OCI-LY3 (cell line): ENCODE measurements at regions not wholly inside any gene's neighbourhood (a gene's known extent, or its start where the extent isn't known, plus 50 kb on each side); places are given as distances from the start of the nearest gene placed in this dataset.

Source experiments
- EZH2phosphoT487 ChIP-seq: fragments of 200-600 bp; shearing (Covaris generic); IDR thresholded peaks from 2 replicates; pipeline ENCODE4 v1.6.1; 2018; ENCODE audit warnings: antibody characterized with exemption, mixed run types, low read depth
- TF ChIP-seq, protein P1 (sequence below): fragments of 200-600, 300-600 bp; sonication (generic); IDR thresholded peaks from 2 replicates; pipeline ENCODE4 v1.5.1; 2014; ENCODE audit warnings: antibody characterized with exemption, low read length, low read depth

DNA sequence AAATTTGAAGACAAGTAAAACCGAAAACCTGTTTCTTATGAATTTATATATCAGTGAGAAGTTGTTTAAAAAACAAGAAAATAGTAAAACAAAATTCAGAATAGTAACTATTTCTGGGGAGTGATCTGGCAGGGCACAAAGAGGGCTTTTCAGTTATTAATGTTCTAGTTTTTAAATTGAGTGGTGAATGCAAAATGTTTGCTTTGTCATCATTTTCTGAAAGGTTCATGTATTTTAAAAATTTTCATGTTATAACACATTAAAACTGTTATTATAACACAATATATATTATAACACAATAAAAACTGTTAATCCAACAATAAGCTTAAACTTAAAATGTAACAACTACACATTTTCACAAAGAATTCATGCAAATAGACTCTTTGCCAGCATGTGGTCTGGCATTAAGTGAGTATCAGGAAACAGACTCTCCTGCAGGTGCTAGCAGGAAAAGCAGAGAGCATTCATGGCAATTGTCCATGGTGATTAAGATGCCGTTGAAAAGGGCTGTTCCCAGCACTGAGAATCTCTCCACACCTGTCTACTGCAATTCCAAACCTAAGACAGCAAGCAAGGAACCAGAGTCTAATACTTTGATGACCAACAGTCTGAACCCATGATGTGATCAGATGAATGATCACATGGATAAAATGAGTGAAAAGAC, 204.9 kb downstream of the TBX15 start:
- TF ChIP-seq, protein P1, sequence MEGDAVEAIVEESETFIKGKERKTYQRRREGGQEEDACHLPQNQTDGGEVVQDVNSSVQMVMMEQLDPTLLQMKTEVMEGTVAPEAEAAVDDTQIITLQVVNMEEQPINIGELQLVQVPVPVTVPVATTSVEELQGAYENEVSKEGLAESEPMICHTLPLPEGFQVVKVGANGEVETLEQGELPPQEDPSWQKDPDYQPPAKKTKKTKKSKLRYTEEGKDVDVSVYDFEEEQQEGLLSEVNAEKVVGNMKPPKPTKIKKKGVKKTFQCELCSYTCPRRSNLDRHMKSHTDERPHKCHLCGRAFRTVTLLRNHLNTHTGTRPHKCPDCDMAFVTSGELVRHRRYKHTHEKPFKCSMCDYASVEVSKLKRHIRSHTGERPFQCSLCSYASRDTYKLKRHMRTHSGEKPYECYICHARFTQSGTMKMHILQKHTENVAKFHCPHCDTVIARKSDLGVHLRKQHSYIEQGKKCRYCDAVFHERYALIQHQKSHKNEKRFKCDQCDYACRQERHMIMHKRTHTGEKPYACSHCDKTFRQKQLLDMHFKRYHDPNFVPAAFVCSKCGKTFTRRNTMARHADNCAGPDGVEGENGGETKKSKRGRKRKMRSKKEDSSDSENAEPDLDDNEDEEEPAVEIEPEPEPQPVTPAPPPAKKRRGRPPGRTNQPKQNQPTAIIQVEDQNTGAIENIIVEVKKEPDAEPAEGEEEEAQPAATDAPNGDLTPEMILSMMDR = no peak
- TF ChIP-seq EZH2phosphoT487 = no peak
